CD14-positive monocyte (primary cell): ENCODE measurements at regions not wholly inside any gene's neighbourhood (a gene's known extent, or its start where the extent isn't known, plus 50 kb on each side); places are given as distances from the start of the nearest gene placed in this dataset.

Source experiments
- DNase-seq, 3 donors: peaks; one replicate each; pipeline ENCODE4 v3.0.0-alpha.2; 2011 to 2022
- H2AFZ ChIP-seq: 2 replicates; pipeline ENCODE4 v1.6.0; 2012; ENCODE audit warnings: mild to moderate bottlenecking, low read depth, low read length, inconsistent platforms; ENCODE audit not compliant: insufficient read depth, poor library complexity, severe bottlenecking
- H3K27ac ChIP-seq, 2 donors: 1 replicate in 1 of 2; 2 replicates in 1 of 2; pipeline ENCODE4 v1.5.1; 2012 to 2013; ENCODE audit warnings: low read length in 2 of 2, control low read depth in 1 of 2, inconsistent platforms in 1 of 2, low read depth in 1 of 2, mild to moderate bottlenecking in 1 of 2
- H3K27me3 ChIP-seq, 2 donors: one replicate each; pipeline versions ENCODE4 v1.6.0 to v1.6.1; 2011 to 2013; ENCODE audit warnings: low read length in 2 of 2; ENCODE audit not compliant: control insufficient read depth in 2 of 2, insufficient read depth in 2 of 2
- H3K36me3 ChIP-seq, 2 donors: replicated peaks in 1 of 2; 1 replicate in 1 of 2; 2 replicates in 1 of 2; pipeline versions ENCODE4 v1.5.1 to v1.6.1; 2012 to 2013; ENCODE audit warnings: low read length in 2 of 2, control low read depth in 1 of 2, inconsistent platforms in 1 of 2, mild to moderate bottlenecking in 1 of 2; ENCODE audit not compliant: insufficient read depth in 2 of 2, control insufficient read depth in 1 of 2
- H3K4me1 ChIP-seq, 2 donors: 1 replicate in 1 of 2; 2 replicates in 1 of 2; pipeline versions ENCODE4 v1.5.1 to v1.6.1; 2012 to 2013; ENCODE audit warnings: low read length in 2 of 2, control low read depth in 1 of 2, inconsistent platforms in 1 of 2, mild to moderate bottlenecking in 1 of 2, moderate library complexity in 1 of 2; ENCODE audit not compliant: insufficient read depth in 2 of 2, control insufficient read depth in 1 of 2
- H3K4me2 ChIP-seq: replicated peaks from 2 replicates; pipeline ENCODE3; 2012; ENCODE audit warnings: low read length, moderate library complexity, mild to moderate bottlenecking; ENCODE audit not compliant: poor library complexity, severe bottlenecking; ENCODE audit errors: extremely low read depth
- H3K4me3 ChIP-seq, 3 experiments: fragments of 200-600 bp in 1 of 3; sonication (generic) in 1 of 3; replicated peaks in 1 of 3; 1 replicate in 2 of 3; 2 replicates in 1 of 3; pipeline ENCODE4 v1.5.1; 2011 to 2013; ENCODE audit warnings: low read length in 3 of 3, mild to moderate bottlenecking in 3 of 3, control low read depth in 2 of 3, low read depth in 2 of 3, inconsistent platforms in 1 of 3, moderate library complexity in 1 of 3
- H3K79me2 ChIP-seq: 2 replicates; pipeline ENCODE4 v1.6.0; 2012; ENCODE audit warnings: mild to moderate bottlenecking, control low read depth, inconsistent platforms, low read length, moderate library complexity; ENCODE audit not compliant: insufficient read depth
- H3K9ac ChIP-seq: 2 replicates; pipeline ENCODE4 v1.6.0; 2017; ENCODE audit warnings: low read length, mild to moderate bottlenecking; ENCODE audit not compliant: insufficient read depth, poor library complexity, severe bottlenecking
- H3K9me3 ChIP-seq, 2 donors: replicated peaks in 1 of 2; 1 replicate in 1 of 2; 2 replicates in 1 of 2; pipeline versions ENCODE4 v1.5.1 to v1.6.1; 2012 to 2013; ENCODE audit warnings: low read length in 2 of 2, control low read depth in 1 of 2; ENCODE audit not compliant: control insufficient read depth in 1 of 2, insufficient read depth in 1 of 2
- H4K20me1 ChIP-seq: 2 replicates; pipeline ENCODE4 v1.6.0; 2012; ENCODE audit warnings: mild to moderate bottlenecking, low read length, control low read depth, moderate library complexity; ENCODE audit not compliant: insufficient read depth
- H3K27ac Mint-ChIP-seq, 7 donors: one replicate each; pipeline ENCODE4 v1.8.0; 2020; ENCODE audit warnings: mild to moderate bottlenecking in 7 of 7, mixed read lengths in 7 of 7, moderate library complexity in 6 of 7, inconsistent platforms in 2 of 7
- H3K27me3 Mint-ChIP-seq, 3 donors: one replicate each; pipeline ENCODE4 v1.8.0; 2021 to 2022; ENCODE audit warnings: low read depth in 3 of 3, mild to moderate bottlenecking in 3 of 3, mixed read lengths in 3 of 3, moderate library complexity in 3 of 3, inconsistent platforms in 1 of 3
- H3K36me3 Mint-ChIP-seq, 2 donors: one replicate each; pipeline ENCODE4 v1.8.0; 2020; ENCODE audit warnings: mixed read lengths in 2 of 2, inconsistent platforms in 1 of 2, mild to moderate bottlenecking in 1 of 2
- H3K4me1 Mint-ChIP-seq: one replicate; pipeline ENCODE4 v1.8.0; 2020; ENCODE audit warnings: mild to moderate bottlenecking, mixed read lengths
- H3K4me3 Mint-ChIP-seq, 2 donors: one replicate each; pipeline ENCODE4 v1.8.0; 2020; ENCODE audit warnings: mild to moderate bottlenecking in 2 of 2, mixed read lengths in 2 of 2, moderate library complexity in 1 of 2
- H3K9me3 Mint-ChIP-seq, 7 donors: one replicate each; pipeline ENCODE4 v1.8.0; 2020 to 2022; ENCODE audit warnings: mixed read lengths in 7 of 7, mild to moderate bottlenecking in 6 of 7, moderate library complexity in 6 of 7, inconsistent platforms in 2 of 7
- CTCF ChIP-seq: fragments of 200-600 bp; IDR thresholded peaks from one replicate; pipeline ENCODE4 v1.8.0; 2022; ENCODE audit warnings: antibody characterized with exemption, mild to moderate bottlenecking
- WGBS: methylation state at CpG from one replicate; pipeline ENCODE4 v1.1.5; 2013; ENCODE audit warnings: missing lambda C conversion rate; ENCODE audit not compliant: insufficient coverage; 5-methylcytosine and 5-hydroxymethylcytosine counted together
- intact Hi-C, 2 donors: fragments of 100-400 bp; cut with micrococcal nuclease; formaldehyde crosslinking; loops; one replicate each; pipeline versions ENCODE4 v1.15.0 to v1.15.1; 2023

- no peaks in the 10 kb centered on the region for H3K27me3 Mint-ChIP-seq
- H3K4me3 Mint-ChIP-seq, result no peak overlapping the region
- no peak overlapping the region for H3K9ac ChIP-seq
- no peak overlapping the region for H3K4me2 ChIP-seq
- no peak overlapping the region for H2AFZ ChIP-seq
- H3K79me2 ChIP-seq, result no peaks in the 10 kb centered on the region
- no peaks in the 10 kb centered on the region for H3K36me3 ChIP-seq
- no peaks in the 10 kb centered on the region for H3K4me1 ChIP-seq
- H3K27me3 ChIP-seq, result no peaks in the 10 kb centered on the region
- H3K27ac Mint-ChIP-seq, result no peak overlapping the region
- WGBS, result 10% methylated on average over 2 of the region's 4 CpGs
- DNase-seq, result no peak
- no peak for TF ChIP-seq CTCF
- no peaks in the 10 kb centered on the region for H3K9me3 ChIP-seq
- no peaks in the 10 kb centered on the region for H4K20me1 ChIP-seq
- H3K27ac ChIP-seq, result no peak overlapping the region
- no peaks in the 10 kb centered on the region for H3K36me3 Mint-ChIP-seq
- H3K4me3 ChIP-seq, result no peak overlapping the region
- intact Hi-C loops, result no loop called here
- peaks cover under 1 to 4% (median 2%) of the 10 kb centered on the region in 7 donors for H3K9me3 Mint-ChIP-seq
- H3K4me1 Mint-ChIP-seq, result no peaks in the 10 kb centered on the region
Measured at GRCh38 chr16:64656471-64656870, 465.4 kb downstream of the CDH11 start.

GRCh38 chr16:64654178-64654577 is 467.7 kb downstream of the CDH11 start:
- DNase-seq, result no peak
- Histone ChIP-seq H2AFZ (no peak overlapping the region), H4K20me1 (no peaks in the 10 kb centered on the region), H3K27me3 (no peaks in the 10 kb centered on the region), H3K9me3 (peaks cover 7 to 9% of the 10 kb centered on the region in 2 donors), H3K4me2 (no peak overlapping the region), H3K4me1 (no peaks in the 10 kb centered on the region), H3K9ac (no peak overlapping the region), H3K4me3 (no peak overlapping the region), H3K27ac (no peak overlapping the region), H3K79me2 (no peaks in the 10 kb centered on the region), H3K36me3 (no peaks in the 10 kb centered on the region)
- TF ChIP-seq CTCF, result no peak
- Mint-ChIP-seq H3K4me3 (no peak overlapping the region), H3K4me1 (no peaks in the 10 kb centered on the region), H3K9me3 (peaks cover 0 to 8% (median 4%) of the 10 kb centered on the region in 7 donors), H3K27ac (no peak overlapping the region), H3K36me3 (no peaks in the 10 kb centered on the region), H3K27me3 (no peaks in the 10 kb centered on the region)
- intact Hi-C loops, result no loop called here
